Stimulated activated memory B cell treated with anti-CD40 and anti-IgM and Interleukin-4, amounts not matched to agents 10 μg/mL and 1 μg/mL and 100 μg/mL, for 72 hours (primary cell): ENCODE measurements at regions not wholly inside any gene's neighbourhood (a gene's known extent, or its start where the extent isn't known, plus 50 kb on each side); places are given as distances from the start of the nearest gene placed in this dataset.
"Not testable (repeated sequence)": the region's sequence is repeated elsewhere in the genome, so short reads cannot be mapped to it uniquely, and the experiment has no call there.

ENCODE experiments used
- ATAC-seq: fragments of 150-1000 bp; cut with Tn5 transposase; 2 replicates; pipeline ENCODE4 v1.10.0; 2021
- H3K27ac Mint-ChIP-seq: one replicate; pipeline ENCODE4 v1.8.0; 2022; ENCODE audit warnings: mild to moderate bottlenecking, mixed read lengths
- H3K27me3 Mint-ChIP-seq: one replicate; pipeline ENCODE4 v1.8.0; 2022; ENCODE audit warnings: mixed read lengths
- H3K36me3 Mint-ChIP-seq: one replicate; pipeline ENCODE4 v1.8.0; 2022; ENCODE audit warnings: mixed read lengths
- H3K4me1 Mint-ChIP-seq: one replicate; pipeline ENCODE4 v1.8.0; 2022; ENCODE audit warnings: mixed read lengths
- H3K4me3 Mint-ChIP-seq: one replicate; pipeline ENCODE4 v1.8.0; 2022; ENCODE audit warnings: mild to moderate bottlenecking, moderate library complexity, mixed read lengths
- H3K9me3 Mint-ChIP-seq: one replicate; pipeline ENCODE4 v1.8.0; 2022; ENCODE audit warnings: mixed read lengths

GRCh38 chr2:48219555-48220436 lies 94.7 kb upstream of the FOXN2 start:
- no peaks in the 10 kb centered on the region for H3K9me3 Mint-ChIP-seq
- peak; percentile 12 for ATAC-seq
- peaks cover 18% of the 10 kb centered on the region for H3K4me1 Mint-ChIP-seq
- no peaks in the 10 kb centered on the region for H3K27me3 Mint-ChIP-seq
- peak overlapping the region; percentile 63 for H3K27ac Mint-ChIP-seq
- H3K4me3 Mint-ChIP-seq, result no peak overlapping the region
- peaks cover 4% of the 10 kb centered on the region for H3K36me3 Mint-ChIP-seq

GRCh38 chr2:48220501-48220900 lies 94.0 kb upstream of the FOXN2 start:
- H3K36me3 Mint-ChIP-seq, result peaks cover 4% of the 10 kb centered on the region
- peaks cover 12% of the 10 kb centered on the region for H3K4me1 Mint-ChIP-seq
- H3K27me3 Mint-ChIP-seq, result no peaks in the 10 kb centered on the region
- ATAC-seq, result peak; percentile 39
- no peak overlapping the region for H3K4me3 Mint-ChIP-seq
- peak overlapping the region; percentile 63 for H3K27ac Mint-ChIP-seq
- H3K9me3 Mint-ChIP-seq, result no peaks in the 10 kb centered on the region

DNA sequence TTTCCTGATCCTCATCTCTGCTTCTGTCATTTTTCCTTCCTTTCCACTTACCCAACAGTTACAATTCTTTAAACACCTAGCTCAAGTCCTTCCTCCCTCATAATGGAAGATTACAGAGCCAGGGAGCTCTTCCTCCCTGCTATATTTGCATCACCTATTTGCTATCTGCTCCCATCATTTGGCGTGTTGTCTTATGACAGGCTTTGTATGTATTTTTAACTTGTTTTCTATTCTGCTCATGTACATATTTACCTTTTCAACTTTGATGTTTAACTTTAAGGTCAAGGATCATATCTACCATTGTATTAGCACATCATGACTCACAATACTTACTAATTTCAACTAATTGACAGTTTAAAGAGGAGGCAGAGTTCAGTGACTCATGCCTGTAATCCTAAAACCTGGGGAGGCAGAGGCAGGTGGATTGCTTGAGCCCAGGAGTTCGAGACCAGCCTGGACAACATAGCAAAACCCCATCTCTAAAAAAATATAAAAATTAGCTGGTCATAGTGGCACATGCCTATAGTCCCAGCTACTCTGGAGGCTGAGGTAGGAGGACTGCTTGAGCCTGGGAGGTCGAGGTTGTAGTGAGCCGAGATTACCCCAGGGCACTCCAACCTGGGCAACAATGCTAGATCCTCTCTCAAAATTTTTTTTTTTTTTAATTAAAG lies 92.5 kb upstream of the FOXN2 start:
- Mint-ChIP-seq H3K36me3 (no peaks in the 10 kb centered on the region), H3K4me1 (peaks cover 16% of the 10 kb centered on the region), H3K4me3 (no peak overlapping the region), H3K9me3 (no peaks in the 10 kb centered on the region), H3K27me3 (no peaks in the 10 kb centered on the region), H3K27ac (no peak overlapping the region)
- ATAC-seq, result no peak

DNA sequence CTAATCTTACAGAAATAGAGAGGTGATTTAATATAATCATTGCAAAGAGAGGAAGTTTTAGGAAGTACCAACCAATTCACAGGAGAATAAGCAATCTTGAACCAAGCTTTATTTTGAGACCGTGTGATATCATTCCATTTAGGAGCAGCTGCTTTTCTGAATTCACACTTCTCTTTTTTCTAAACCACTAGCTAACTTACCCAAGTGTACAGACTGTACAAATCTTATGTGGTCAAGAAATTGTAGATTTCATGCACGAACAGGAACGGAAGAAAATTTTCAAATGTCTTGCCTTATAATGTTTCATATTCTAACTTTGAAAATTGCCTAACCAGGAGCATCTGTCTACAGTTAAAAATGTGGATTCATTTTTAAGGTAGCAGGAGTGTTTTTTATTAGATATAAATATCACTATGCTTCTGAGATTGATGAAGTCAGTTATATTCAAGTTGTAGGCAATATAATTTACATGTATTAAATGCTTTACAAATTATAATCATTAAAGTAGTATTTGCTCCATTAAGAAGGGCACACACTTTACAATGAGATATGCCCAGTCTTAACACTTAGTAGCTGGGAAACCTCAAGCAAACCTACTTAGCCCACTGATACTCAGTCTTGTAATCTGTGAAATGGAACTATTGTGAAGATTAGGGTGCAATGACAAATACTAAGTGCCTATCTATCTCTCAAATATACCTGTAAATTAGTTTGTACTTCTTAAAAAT lies 86.7 kb upstream of the FOXN2 start:
- Mint-ChIP-seq H3K9me3 (no peaks in the 10 kb centered on the region), H3K36me3 (no peaks in the 10 kb centered on the region), H3K4me1 (peaks cover 22% of the 10 kb centered on the region), H3K27ac (peak overlapping the region; percentile 36), H3K4me3 (peak overlapping the region; percentile 47), H3K27me3 (no peaks in the 10 kb centered on the region)
- ATAC-seq, result peak; percentile 86

- Mint-ChIP-seq H3K27me3 (no peaks in the 10 kb centered on the region), H3K27ac (peak overlapping the region; percentile 14), H3K4me1 (peaks cover 22% of the 10 kb centered on the region), H3K36me3 (no peaks in the 10 kb centered on the region), H3K9me3 (no peaks in the 10 kb centered on the region), H3K4me3 (no peak overlapping the region)
- ATAC-seq, result no peak
Observed at GRCh38 chr2:48228345-48228684, 86.2 kb upstream of the FOXN2 start.

DNA sequence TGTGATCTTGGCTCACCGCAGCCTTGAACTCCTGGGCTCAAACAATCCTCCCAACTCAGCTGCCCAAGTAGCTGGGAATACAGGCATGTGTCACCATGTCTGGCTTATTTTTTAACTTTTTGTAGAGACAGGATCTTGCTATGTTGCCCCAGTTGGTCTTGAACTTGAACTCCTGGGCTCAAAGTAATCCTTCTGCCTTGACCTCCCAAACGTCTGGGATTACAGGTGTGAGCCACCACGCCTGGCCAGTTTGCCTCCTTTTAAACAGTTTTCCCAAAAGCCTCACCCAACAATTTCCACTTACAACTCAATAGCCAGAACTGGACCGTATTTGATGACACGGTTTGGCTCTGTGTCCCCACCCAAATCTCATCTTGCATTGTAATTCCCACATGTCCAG lies 85.4 kb upstream of the FOXN2 start:
- H3K9me3 Mint-ChIP-seq, result no peaks in the 10 kb centered on the region
- ATAC-seq, result no peak
- H3K27ac Mint-ChIP-seq, result peak overlapping the region; percentile 14
- peaks cover 22% of the 10 kb centered on the region for H3K4me1 Mint-ChIP-seq
- no peaks in the 10 kb centered on the region for H3K27me3 Mint-ChIP-seq
- no peak overlapping the region for H3K4me3 Mint-ChIP-seq
- H3K36me3 Mint-ChIP-seq, result no peaks in the 10 kb centered on the region

- Mint-ChIP-seq H3K4me1 (peaks cover 22% of the 10 kb centered on the region), H3K27me3 (no peaks in the 10 kb centered on the region), H3K9me3 (no peaks in the 10 kb centered on the region), H3K4me3 (no peak overlapping the region), H3K36me3 (no peaks in the 10 kb centered on the region), H3K27ac (no peak overlapping the region)
- no peak for ATAC-seq
Observed at GRCh38 chr2:48230834-48231233, 83.6 kb upstream of the FOXN2 start.

DNA sequence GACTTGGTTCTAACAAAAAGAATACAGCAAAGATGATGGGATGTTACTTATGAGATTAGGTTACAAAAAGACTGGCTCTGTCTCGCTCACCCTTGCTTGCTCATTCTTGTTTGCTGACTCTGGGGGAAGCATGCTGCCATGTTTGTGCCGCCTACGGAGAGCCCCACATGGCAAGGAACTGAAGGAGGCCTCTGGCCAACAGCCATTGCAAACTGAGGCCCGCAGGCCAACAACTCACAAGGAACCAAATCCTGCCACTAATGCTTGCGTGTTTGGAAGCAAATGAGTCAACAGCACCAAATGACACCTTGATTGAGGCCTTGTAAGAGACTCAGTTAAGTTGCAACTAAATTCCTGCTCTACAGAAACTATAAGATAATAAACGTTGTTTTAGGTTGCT lies 82.1 kb upstream of the FOXN2 start:
- peaks cover 14% of the 10 kb centered on the region for H3K4me1 Mint-ChIP-seq
- H3K4me3 Mint-ChIP-seq, result no peak overlapping the region
- no peaks in the 10 kb centered on the region for H3K27me3 Mint-ChIP-seq
- no peak for ATAC-seq
- H3K9me3 Mint-ChIP-seq, result no peaks in the 10 kb centered on the region
- no peaks in the 10 kb centered on the region for H3K36me3 Mint-ChIP-seq
- H3K27ac Mint-ChIP-seq, result no peak overlapping the region

- H3K4me1 Mint-ChIP-seq, result peaks cover 8% of the 10 kb centered on the region
- ATAC-seq, result no peak
- H3K36me3 Mint-ChIP-seq, result no peaks in the 10 kb centered on the region
- no peak overlapping the region for H3K4me3 Mint-ChIP-seq
- H3K9me3 Mint-ChIP-seq, result no peaks in the 10 kb centered on the region
- no peak overlapping the region for H3K27ac Mint-ChIP-seq
- H3K27me3 Mint-ChIP-seq, result no peaks in the 10 kb centered on the region
Observed at GRCh38 chr2:48233005-48233404, 81.5 kb upstream of the FOXN2 start.

- H3K9me3 Mint-ChIP-seq, H3K27me3 Mint-ChIP-seq, H3K36me3 Mint-ChIP-seq, ATAC-seq, H3K27ac Mint-ChIP-seq, H3K4me1 Mint-ChIP-seq, H3K4me3 Mint-ChIP-seq: not testable (repeated sequence)
Observed at GRCh38 chr2:48233824-48234223, 80.7 kb upstream of the FOXN2 start.

GRCh38 chr2:48235076-48235475 lies 79.4 kb upstream of the FOXN2 start:
- Mint-ChIP-seq H3K27me3 (no peaks in the 10 kb centered on the region), H3K4me3 (no peak overlapping the region), H3K36me3 (peaks cover 5% of the 10 kb centered on the region), H3K4me1 (no peaks in the 10 kb centered on the region), H3K9me3 (peaks cover 3% of the 10 kb centered on the region), H3K27ac (no peak overlapping the region)
- ATAC-seq, result no peak

DNA sequence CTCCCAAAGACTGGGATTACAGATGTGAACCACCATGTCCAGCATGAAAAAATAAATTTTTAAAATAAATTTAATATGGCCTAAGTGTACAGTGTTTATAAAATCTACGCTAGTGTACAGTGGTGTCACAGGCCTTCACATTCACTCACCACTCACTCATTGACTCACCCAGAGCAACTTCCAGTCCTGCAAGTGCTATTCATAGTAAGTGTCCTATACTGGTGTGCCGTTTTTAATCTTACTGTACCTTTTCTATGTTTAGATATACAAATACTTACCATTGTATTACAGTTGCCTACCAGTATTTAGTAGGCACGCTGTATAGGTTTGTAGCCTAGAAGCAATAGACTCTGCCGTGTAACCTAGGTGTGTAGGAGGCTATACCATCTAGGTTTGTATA lies 76.1 kb upstream of the FOXN2 start:
- Mint-ChIP-seq H3K4me3 (no peak overlapping the region), H3K4me1 (no peaks in the 10 kb centered on the region), H3K36me3 (peaks cover 5% of the 10 kb centered on the region), H3K9me3 (peaks cover 3% of the 10 kb centered on the region), H3K27ac (no peak overlapping the region), H3K27me3 (no peaks in the 10 kb centered on the region)
- no peak for ATAC-seq

- H3K4me3 Mint-ChIP-seq, result no peak overlapping the region
- H3K36me3 Mint-ChIP-seq, result peaks cover 5% of the 10 kb centered on the region
- ATAC-seq, result no peak
- no peaks in the 10 kb centered on the region for H3K27me3 Mint-ChIP-seq
- no peak overlapping the region for H3K27ac Mint-ChIP-seq
- peaks cover 3% of the 10 kb centered on the region for H3K9me3 Mint-ChIP-seq
- no peaks in the 10 kb centered on the region for H3K4me1 Mint-ChIP-seq
Observed at GRCh38 chr2:48240912-48241311, 73.6 kb upstream of the FOXN2 start.

DNA sequence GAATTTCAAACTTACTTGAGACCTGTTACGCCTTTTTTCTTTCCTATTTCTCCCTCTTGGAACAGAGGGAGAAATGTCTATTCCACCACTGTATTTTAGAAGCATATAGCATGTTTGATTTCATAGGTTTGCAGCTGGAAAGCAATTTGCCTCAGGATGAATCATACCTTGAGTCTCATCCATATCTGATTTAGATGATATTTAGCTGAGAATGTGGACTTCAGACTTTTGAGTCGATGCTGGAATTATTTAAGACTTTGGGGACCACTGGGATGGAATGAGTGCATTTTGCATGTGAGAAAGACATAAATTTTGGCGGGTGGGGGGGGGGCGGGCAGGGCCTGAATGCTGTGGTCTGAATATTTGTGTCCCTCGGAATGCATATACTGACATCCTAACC lies 67.3 kb upstream of the FOXN2 start:
- Mint-ChIP-seq H3K27ac (no peak overlapping the region), H3K9me3 (no peaks in the 10 kb centered on the region), H3K4me1 (peaks cover 5% of the 10 kb centered on the region), H3K4me3 (no peak overlapping the region), H3K27me3 (no peaks in the 10 kb centered on the region), H3K36me3 (no peaks in the 10 kb centered on the region)
- no peak for ATAC-seq

DNA sequence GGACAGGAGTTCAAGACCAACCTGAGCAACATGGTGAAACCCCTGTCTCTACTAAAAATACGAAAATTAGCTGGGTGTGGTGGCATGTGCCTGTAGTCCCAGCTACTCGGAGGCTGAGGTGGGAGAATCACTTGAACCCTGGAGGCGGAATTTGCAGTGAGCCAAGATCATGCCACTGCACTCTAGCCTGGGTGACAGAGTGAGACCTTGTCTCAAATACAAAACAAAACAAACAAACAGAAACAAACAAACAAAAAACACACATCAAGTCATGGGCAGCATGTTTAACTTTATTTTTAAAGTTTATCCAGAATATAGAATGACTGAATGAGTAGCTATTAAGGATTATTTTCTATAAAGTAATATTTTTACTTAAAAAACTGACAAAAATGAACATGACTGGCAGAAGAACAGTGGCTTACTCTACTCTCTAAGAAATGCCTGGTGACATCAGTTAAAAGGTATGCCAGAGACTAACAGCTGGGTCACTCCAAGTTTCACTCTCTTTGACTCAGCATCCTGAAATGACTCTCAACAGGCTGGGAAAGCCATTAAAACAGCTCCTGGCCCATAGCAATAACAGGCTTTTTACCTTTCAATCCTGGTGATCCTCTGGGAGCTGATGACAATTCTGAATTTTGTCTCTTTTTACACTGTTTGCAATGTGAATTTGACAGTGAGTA lies 66.1 kb upstream of the FOXN2 start:
- H3K4me1 Mint-ChIP-seq, result peaks cover 5% of the 10 kb centered on the region
- H3K27me3 Mint-ChIP-seq, result no peaks in the 10 kb centered on the region
- no peaks in the 10 kb centered on the region for H3K36me3 Mint-ChIP-seq
- H3K27ac Mint-ChIP-seq, result no peak overlapping the region
- no peaks in the 10 kb centered on the region for H3K9me3 Mint-ChIP-seq
- ATAC-seq, result no peak
- H3K4me3 Mint-ChIP-seq, result no peak overlapping the region
